GM12891 (cell line): ENCODE measurements at regions not wholly inside any gene's neighbourhood (a gene's known extent, or its start where the extent isn't known, plus 50 kb on each side); places are given as distances from the start of the nearest gene placed in this dataset.

ENCODE experiments used
- POLR2A ChIP-seq: IDR thresholded peaks from 2 replicates; pipeline ENCODE4 v1.6.1; 2011; ENCODE audit warnings: low read depth, low read length, control low read depth
- POLR2AphosphoS5 ChIP-seq: IDR thresholded peaks from 2 replicates; pipeline ENCODE4 v1.6.1; 2011; ENCODE audit warnings: low read depth, low read length, control low read depth
- TAF1 ChIP-seq: IDR thresholded peaks from 2 replicates; pipeline ENCODE4 v1.6.1; 2011; ENCODE audit warnings: low read depth, low read length, control low read depth

- no peak for TF ChIP-seq POLR2A
- TF ChIP-seq TAF1, result no peak
- TF ChIP-seq POLR2AphosphoS5, result no peak
Observed at GRCh38 chr4:43481526-43481925, 589.0 kb downstream of the GRXCR1 start.
